IMR-90 (cell line): ENCODE measurements at regions not wholly inside any gene's neighbourhood (a gene's known extent, or its start where the extent isn't known, plus 50 kb on each side); places are given as distances from the start of the nearest gene placed in this dataset.

Experiments
- ATAC-seq: fragments of 200-7000 bp; cut with Tn5 transposase; 2 replicates; pipeline ENCODE4 v1.9.1; 2020; ENCODE audit warnings: low read depth, mild to moderate bottlenecking, moderate library complexity
- BruUV-seq: library from RNA; stranded (reverse); fragments of 400-500 nt; replicated peaks from 2 replicates; lab custom pipeline; 2021; lab: Mats Ljungman, UMichigan
- CTCF ChIA-PET: fragments of 300-600 bp; formaldehyde crosslinking; extraction: SDS; loops from one replicate; lab custom pipeline; 2021; ENCODE audit warnings: antibody characterized with exemption; lab: Yijun Ruan, JAX
- POLR2A ChIA-PET: fragments of 300-600 bp; sonication (Branson Sonifier 250); formaldehyde crosslinking; loops from one replicate; lab custom pipeline; 2022; ENCODE audit warnings: antibody characterized with exemption; ENCODE audit not compliant: unreplicated experiment; lab: Charles Lee
- DNase-seq: peaks from one replicate; pipeline ENCODE4 v3.0.0; 2013
- H2AFZ ChIP-seq: replicated peaks from 2 replicates; pipeline ENCODE3; 2013; ENCODE audit warnings: low read length, mild to moderate bottlenecking; ENCODE audit not compliant: poor library complexity
- H2AK5ac ChIP-seq: 2 replicates; pipeline ENCODE4 v1.6.1; 2013; ENCODE audit warnings: low read depth, low read length, inconsistent platforms
- H2AK9ac ChIP-seq: replicated peaks from 2 replicates; pipeline ENCODE3; 2013; ENCODE audit warnings: mild to moderate bottlenecking, low read depth, low read length, moderate library complexity; ENCODE audit not compliant: poor library complexity
- H2BK120ac ChIP-seq: 2 replicates; pipeline ENCODE4 v1.6.1; 2013; ENCODE audit warnings: low read depth, low read length, inconsistent platforms
- H2BK15ac ChIP-seq: 3 replicates; pipeline ENCODE4 v1.6.1; 2013; ENCODE audit warnings: low read depth, low read length, inconsistent platforms
- H2BK20ac ChIP-seq: 2 replicates; pipeline ENCODE4 v1.6.1; 2013; ENCODE audit warnings: low read depth, mild to moderate bottlenecking, inconsistent platforms, low read length, moderate library complexity
- H2BK5ac ChIP-seq: 2 replicates; pipeline ENCODE4 v1.6.1; 2013; ENCODE audit warnings: mild to moderate bottlenecking, low read depth, low read length, inconsistent platforms; ENCODE audit not compliant: poor library complexity, severe bottlenecking
- H3K14ac ChIP-seq: replicated peaks from 2 replicates; pipeline ENCODE4 v1.6.1; 2013; ENCODE audit warnings: low read depth, low read length, inconsistent platforms
- H3K18ac ChIP-seq: 2 replicates; pipeline ENCODE4 v1.6.1; 2013; ENCODE audit warnings: low read depth, low read length, control low read depth
- H3K23ac ChIP-seq: 2 replicates; pipeline ENCODE4 v1.6.1; 2013; ENCODE audit warnings: low read depth, low read length, inconsistent platforms
- H3K27ac ChIP-seq: 2 replicates; pipeline ENCODE4 v1.5.1; 2013; ENCODE audit warnings: mild to moderate bottlenecking, control low read depth, low read length; ENCODE audit not compliant: insufficient read depth
- H3K27me3 ChIP-seq: 2 replicates; pipeline ENCODE4 v1.6.1; 2013; ENCODE audit warnings: low read length; ENCODE audit not compliant: control insufficient read depth, insufficient read depth
- H3K36me3 ChIP-seq: 2 replicates; pipeline ENCODE4 v1.6.1; 2013; ENCODE audit warnings: low read length, mixed read lengths; ENCODE audit not compliant: control insufficient read depth, insufficient read depth
- H3K4ac ChIP-seq: 2 replicates; pipeline ENCODE4 v1.6.1; 2013; ENCODE audit warnings: low read depth, low read length, inconsistent platforms
- H3K4me1 ChIP-seq: 2 replicates; pipeline ENCODE4 v1.6.1; 2013; ENCODE audit warnings: low read length, mixed read lengths; ENCODE audit not compliant: control insufficient read depth, insufficient read depth
- H3K4me2 ChIP-seq: 2 replicates; pipeline ENCODE4 v1.6.1; 2013; ENCODE audit warnings: low read depth, mild to moderate bottlenecking, control low read depth, low read length, moderate library complexity
- H3K4me3 ChIP-seq: 2 replicates; pipeline ENCODE4 v1.5.1; 2013; ENCODE audit warnings: low read depth, mild to moderate bottlenecking, control low read depth, low read length, moderate library complexity; ENCODE audit not compliant: insufficient read depth
- H3K56ac ChIP-seq: 2 replicates; pipeline ENCODE4 v1.6.1; 2013; ENCODE audit warnings: low read length, inconsistent platforms; ENCODE audit not compliant: insufficient read depth; ENCODE audit errors: extremely low read depth
- H3K79me1 ChIP-seq, 2 experiments: 2 replicates each; pipeline ENCODE4 v1.6.1; 2013; ENCODE audit warnings: low read length in 2 of 2, inconsistent platforms in 1 of 2, low read depth in 1 of 2
- H3K9ac ChIP-seq: 2 replicates; pipeline ENCODE4 v1.6.1; 2013; ENCODE audit warnings: low read depth, low read length, control low read depth
- H3K9me1 ChIP-seq: 2 replicates; pipeline ENCODE4 v1.6.1; 2013; ENCODE audit warnings: low read length, inconsistent platforms; ENCODE audit not compliant: insufficient read depth
- H3K9me3 ChIP-seq: 2 replicates; pipeline ENCODE4 v1.6.1; 2013; ENCODE audit warnings: low read length; ENCODE audit not compliant: control insufficient read depth, insufficient read depth
- H4K20me1 ChIP-seq: 2 replicates; pipeline ENCODE4 v1.6.1; 2013; ENCODE audit warnings: low read length, inconsistent platforms; ENCODE audit not compliant: insufficient read depth
- H4K5ac ChIP-seq: 2 replicates; pipeline ENCODE4 v1.6.1; 2013; ENCODE audit warnings: mild to moderate bottlenecking, low read depth, low read length, control low read depth
- H4K8ac ChIP-seq, 2 experiments: 2 replicates each; pipeline ENCODE4 v1.6.1; 2013; ENCODE audit warnings: low read depth in 2 of 2, low read length in 2 of 2, control low read depth in 1 of 2, inconsistent platforms in 1 of 2
- H4K91ac ChIP-seq: 2 replicates; pipeline ENCODE4 v1.6.1; 2013; ENCODE audit warnings: low read depth, low read length, inconsistent platforms; ENCODE audit not compliant: insufficient read depth
- FOS ChIP-seq: fragments of 150-350 bp; IDR thresholded peaks from 2 replicates; pipeline ENCODE4 v1.6.1; 2016; ENCODE audit warnings: low read depth, low read length
- RAD21 ChIP-seq: IDR thresholded peaks from 2 replicates; pipeline ENCODE4 v1.6.1; 2012; ENCODE audit warnings: low read length, improper control_type of control experiment
- WGBS, 2 experiments: methylation state at CpG; one replicate each; pipeline versions ENCODE4 v1.1.5 to v1.1.7; 2013; ENCODE audit warnings: missing lambda C conversion rate in 2 of 2; ENCODE audit not compliant: insufficient read length in 1 of 2; ENCODE audit errors: extremely low coverage in 2 of 2; 5-methylcytosine and 5-hydroxymethylcytosine counted together
- dilution Hi-C: fragments of 300-500 bp; cut with HindIII; formaldehyde crosslinking; loops from one replicate; pipeline ENCODE4 v1.14.3; 2018; ENCODE audit warnings: low sequenced_read_pairs; ENCODE audit not compliant: unreplicated experiment
- in situ Hi-C: fragments of 300-500 bp; cut with MboI; formaldehyde crosslinking; loops from 3 replicates; pipeline ENCODE4 v1.14.3; 2019; ENCODE audit warnings: low sequenced_read_pairs, inconsistent platforms, mixed read lengths
- intact Hi-C: fragments of 100-400 bp; cut with micrococcal nuclease; formaldehyde crosslinking; loops from 2 replicates; pipeline ENCODE4 v1.10.0; 2022

GRCh38 chr1:188444526-188444925 is 1615.8 kb downstream of the PLA2G4A start:
- Histone ChIP-seq H3K56ac (no peak overlapping the region), H4K20me1 (no peaks in the 10 kb centered on the region), H4K8ac (no peak overlapping the region), H3K79me1 (no peaks in the 10 kb centered on the region), H3K9me1 (no peaks in the 10 kb centered on the region), H2AK5ac (no peak overlapping the region), H2BK15ac (no peak overlapping the region), H3K14ac (no peak overlapping the region), H3K4ac (no peak overlapping the region), H3K9me3 (no peaks in the 10 kb centered on the region), H3K18ac (no peak overlapping the region), H2BK120ac (no peak overlapping the region), H3K9ac (no peak overlapping the region), H2AK9ac (no peak overlapping the region), H3K23ac (no peak overlapping the region), H3K27ac (no peak overlapping the region), H2AFZ (no peak overlapping the region), H2BK20ac (no peak overlapping the region), H4K91ac (no peak overlapping the region), H3K4me1 (no peaks in the 10 kb centered on the region), H3K4me2 (no peak overlapping the region), H3K4me3 (no peak overlapping the region), H2BK5ac (no peak overlapping the region), H3K36me3 (no peaks in the 10 kb centered on the region), H4K5ac (no peak overlapping the region), H3K27me3 (no peaks in the 10 kb centered on the region)
- ChIA-PET CTCF (interaction anchor here (0.7 kb wide), 1 partner anchor 1153 kb away, joined by 3 read pairs; no protein-coding TSS in a partner anchor), POLR2A (no interaction called here)
- in situ Hi-C loops: no loop called here
- DNase-seq (no peak), ATAC-seq (no peak)
- dilution Hi-C loops: no loop called here
- BruUV-seq: no TSS peak
- TF ChIP-seq RAD21 (no peak), FOS (no peak)
- intact Hi-C loops: no loop called here
- no CpG with 5 or more reads among the region's 3 CpGs for WGBS, 2 experiments
